WERI-Rb-1 (cell line): ENCODE measurements at regions not wholly inside any gene's neighbourhood (a gene's known extent, or its start where the extent isn't known, plus 50 kb on each side); places are given as distances from the start of the nearest gene placed in this dataset.
A peak's percentile ranks its signal among the peaks of the same experiment; 100 is the strongest.

ENCODE experiments used
- DNase-seq: peaks from one replicate; pipeline ENCODE4 v3.0.0-alpha.2; 2020
- H3K27ac ChIP-seq: fragments of 250-450 bp; sonication (Bioruptor Pico); 2 replicates; pipeline ENCODE4 v1.5.1; 2020; ENCODE audit warnings: mild to moderate bottlenecking, moderate library complexity
- H3K27me3 ChIP-seq: fragments of 250-450 bp; sonication (Bioruptor Pico); 2 replicates; pipeline ENCODE4 v1.5.1; 2021; ENCODE audit warnings: mild to moderate bottlenecking, low read depth, moderate library complexity; ENCODE audit not compliant: insufficient read depth, severe bottlenecking
- H3K36me3 ChIP-seq: fragments of 250-450 bp; sonication (Bioruptor Pico); 2 replicates; pipeline ENCODE4 v1.5.1; 2020; ENCODE audit warnings: mild to moderate bottlenecking, moderate library complexity
- H3K4me3 ChIP-seq: 2 replicates; pipeline ENCODE4 v1.5.1; 2011; ENCODE audit warnings: low read depth, mild to moderate bottlenecking, control low read depth, low read length
- H3K9me3 ChIP-seq: fragments of 250-450 bp; sonication (Bioruptor Pico); 2 replicates; pipeline ENCODE4 v1.5.1; 2021; ENCODE audit warnings: mild to moderate bottlenecking, moderate library complexity; ENCODE audit not compliant: severe bottlenecking
- TF ChIP-seq, protein P1 (sequence below): IDR thresholded peaks from 2 replicates; pipeline ENCODE4 v1.5.1; 2011; ENCODE audit warnings: low read depth, mild to moderate bottlenecking, control low read depth, inconsistent platforms, low read length

GRCh38 chr4:165774326-165774725, 98.7 kb upstream of the TLL1 start:
- no peak for DNase-seq
- no peaks in the 10 kb centered on the region for H3K36me3 ChIP-seq
- no peak overlapping the region for H3K27ac ChIP-seq
- no peak overlapping the region for H3K4me3 ChIP-seq
- no peaks in the 10 kb centered on the region for H3K27me3 ChIP-seq
- no peaks in the 10 kb centered on the region for H3K9me3 ChIP-seq
- TF ChIP-seq, protein P1, sequence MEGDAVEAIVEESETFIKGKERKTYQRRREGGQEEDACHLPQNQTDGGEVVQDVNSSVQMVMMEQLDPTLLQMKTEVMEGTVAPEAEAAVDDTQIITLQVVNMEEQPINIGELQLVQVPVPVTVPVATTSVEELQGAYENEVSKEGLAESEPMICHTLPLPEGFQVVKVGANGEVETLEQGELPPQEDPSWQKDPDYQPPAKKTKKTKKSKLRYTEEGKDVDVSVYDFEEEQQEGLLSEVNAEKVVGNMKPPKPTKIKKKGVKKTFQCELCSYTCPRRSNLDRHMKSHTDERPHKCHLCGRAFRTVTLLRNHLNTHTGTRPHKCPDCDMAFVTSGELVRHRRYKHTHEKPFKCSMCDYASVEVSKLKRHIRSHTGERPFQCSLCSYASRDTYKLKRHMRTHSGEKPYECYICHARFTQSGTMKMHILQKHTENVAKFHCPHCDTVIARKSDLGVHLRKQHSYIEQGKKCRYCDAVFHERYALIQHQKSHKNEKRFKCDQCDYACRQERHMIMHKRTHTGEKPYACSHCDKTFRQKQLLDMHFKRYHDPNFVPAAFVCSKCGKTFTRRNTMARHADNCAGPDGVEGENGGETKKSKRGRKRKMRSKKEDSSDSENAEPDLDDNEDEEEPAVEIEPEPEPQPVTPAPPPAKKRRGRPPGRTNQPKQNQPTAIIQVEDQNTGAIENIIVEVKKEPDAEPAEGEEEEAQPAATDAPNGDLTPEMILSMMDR: no peak

GRCh38 chr4:165779950-165780670, 92.9 kb upstream of the TLL1 start:
- H3K36me3 ChIP-seq: no peaks in the 10 kb centered on the region
- no peak for DNase-seq
- TF ChIP-seq, protein P1: no peak

DNA sequence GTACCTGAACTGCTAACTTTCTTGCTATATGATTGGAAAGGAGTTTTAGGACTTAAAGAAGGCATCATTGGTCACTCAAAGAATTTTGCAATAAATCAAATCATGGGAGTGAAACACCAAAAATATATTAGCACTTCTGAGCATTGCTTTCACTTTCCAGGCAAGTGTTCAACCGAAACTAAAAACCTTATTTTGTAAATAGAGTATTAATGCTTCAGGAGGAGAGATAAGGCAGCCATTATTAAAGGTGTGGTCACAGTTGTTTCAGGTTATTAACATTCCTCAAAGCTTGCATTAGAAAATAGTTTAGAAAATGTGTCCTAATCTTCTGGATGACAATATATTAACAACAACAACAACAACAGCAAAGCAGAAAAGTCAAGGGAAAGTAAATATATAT, 92.3 kb upstream of the TLL1 start:
- Histone ChIP-seq H3K9me3 (no peaks in the 10 kb centered on the region), H3K4me3 (no peak overlapping the region), H3K27me3 (no peaks in the 10 kb centered on the region), H3K36me3 (no peaks in the 10 kb centered on the region), H3K27ac (no peak overlapping the region)
- DNase-seq: no peak
- TF ChIP-seq, protein P1: no peak

More at GRCh38 chr4:165779950-165780670, 92.9 kb upstream of the TLL1 start:
- H3K27me3 ChIP-seq: no peaks in the 10 kb centered on the region
- H3K9me3 ChIP-seq: no peaks in the 10 kb centered on the region
- no peak overlapping the region for H3K27ac ChIP-seq
- H3K4me3 ChIP-seq: no peak overlapping the region

GRCh38 chr4:165782623-165783022, 90.4 kb upstream of the TLL1 start:
- Histone ChIP-seq H3K4me3 (no peak overlapping the region), H3K36me3 (no peaks in the 10 kb centered on the region), H3K9me3 (no peaks in the 10 kb centered on the region), H3K27me3 (no peaks in the 10 kb centered on the region), H3K27ac (no peak overlapping the region)
- no peak for DNase-seq
- TF ChIP-seq, protein P1: no peak

DNA sequence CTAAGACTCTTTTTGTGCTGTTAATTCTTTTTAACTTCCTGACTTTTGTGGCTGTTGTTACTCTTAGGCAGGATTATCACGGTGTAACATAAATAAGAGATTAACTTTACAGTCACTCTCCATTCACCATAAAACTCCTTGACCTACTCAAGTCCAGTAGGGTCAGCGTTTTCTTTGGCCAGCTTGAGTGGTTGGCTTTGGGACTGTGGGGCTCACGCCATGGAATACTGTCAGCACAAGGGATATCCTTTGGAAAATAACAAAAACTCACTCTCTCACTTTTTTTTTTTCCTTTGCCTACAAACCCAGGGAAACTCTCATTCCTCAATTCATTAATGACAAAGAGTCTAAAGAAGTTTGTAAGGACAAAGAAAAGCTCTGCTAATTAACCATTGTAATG, 89.4 kb upstream of the TLL1 start:
- Histone ChIP-seq H3K27ac (no peak overlapping the region), H3K36me3 (no peaks in the 10 kb centered on the region), H3K27me3 (no peaks in the 10 kb centered on the region), H3K4me3 (no peak overlapping the region), H3K9me3 (no peaks in the 10 kb centered on the region)
- DNase-seq: peak; percentile 23
- TF ChIP-seq, protein P1: no peak

DNA sequence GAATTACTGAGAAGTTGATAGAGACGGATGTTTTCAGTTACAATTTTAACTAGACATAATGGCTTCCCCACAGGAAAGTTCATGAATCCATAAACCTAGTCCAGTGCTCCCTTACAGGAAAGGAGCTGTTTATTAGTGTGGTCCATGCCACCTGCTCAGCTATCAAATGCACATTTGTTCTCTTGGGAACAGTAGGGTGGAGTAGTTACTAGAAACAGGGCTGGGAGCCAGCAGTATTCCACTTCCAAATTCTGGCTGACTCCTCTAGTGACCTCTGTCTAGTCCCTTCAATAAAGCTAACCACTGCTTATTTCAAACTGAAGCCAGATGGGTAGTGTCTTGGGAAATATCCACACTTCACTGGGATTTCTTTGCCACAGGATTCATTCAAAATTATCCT, 88.4 kb upstream of the TLL1 start:
- Histone ChIP-seq H3K27me3 (no peaks in the 10 kb centered on the region), H3K27ac (no peak overlapping the region), H3K9me3 (no peaks in the 10 kb centered on the region), H3K36me3 (no peaks in the 10 kb centered on the region), H3K4me3 (no peak overlapping the region)
- no peak for DNase-seq
- TF ChIP-seq, protein P1: no peak
